NCI-H526 (cell line): ENCODE measurements at regions not wholly inside any gene's neighbourhood (a gene's known extent, or its start where the extent isn't known, plus 50 kb on each side); places are given as distances from the start of the nearest gene placed in this dataset.

Source experiments
- DNase-seq, 2 experiments: peaks; one replicate each; lab custom pipeline; 2025; lab: John Stamatoyannopoulos, UW

- no peak for DNase-seq
These were observed 497.6 kb upstream of the CD180 start for GRCh38 chr5:67693956-67694809.

- no peak for DNase-seq
These were observed 490.1 kb upstream of the CD180 start for GRCh38 chr5:67686746-67687145.

- DNase-seq: no peak
These were observed 485.1 kb upstream of the CD180 start for GRCh38 chr5:67681703-67682102.

GRCh38 chr5:67680099-67680498 is 483.5 kb upstream of the CD180 start:
- DNase-seq: no peak

- no peak for DNase-seq
These were observed 482.7 kb upstream of the CD180 start for GRCh38 chr5:67679184-67679841.

GRCh38 chr5:67678594-67678993 is 482.0 kb upstream of the CD180 start:
- DNase-seq: no peak

- DNase-seq: no peak
These were observed 480.9 kb upstream of the CD180 start for GRCh38 chr5:67677422-67677970.

GRCh38 chr5:67676863-67677262 is 480.3 kb upstream of the CD180 start:
- DNase-seq: no peak

- no peak for DNase-seq
These were observed 477.6 kb upstream of the CD180 start for GRCh38 chr5:67674159-67674655.

GRCh38 chr5:67673618-67674017 is 477.0 kb upstream of the CD180 start:
- no peak for DNase-seq

- DNase-seq: no peak
These were observed 476.6 kb upstream of the CD180 start for GRCh38 chr5:67673180-67673579.

GRCh38 chr5:67672636-67673035 is 476.0 kb upstream of the CD180 start:
- no peak for DNase-seq

- no peak for DNase-seq
These were observed 473.3 kb upstream of the CD180 start for GRCh38 chr5:67669916-67670315.

- DNase-seq: no peak
These were observed 463.6 kb upstream of the CD180 start for GRCh38 chr5:67660149-67660548.

- no peak for DNase-seq
These were observed 462.7 kb upstream of the CD180 start for GRCh38 chr5:67659288-67659687.

GRCh38 chr5:67657055-67657454 is 460.5 kb upstream of the CD180 start:
- no peak for DNase-seq

GRCh38 chr5:67652201-67652600 is 455.6 kb upstream of the CD180 start:
- DNase-seq: no peak

- no peak for DNase-seq
These were observed 454.6 kb upstream of the CD180 start for GRCh38 chr5:67651180-67651579.

GRCh38 chr5:67648201-67648671 is 451.6 kb upstream of the CD180 start:
- no peak for DNase-seq

GRCh38 chr5:67647772-67648171 is 451.2 kb upstream of the CD180 start:
- DNase-seq: no peak

GRCh38 chr5:67644221-67644920 is 447.8 kb upstream of the CD180 start:
- peak; percentile 74 to 83 for DNase-seq

- no peak for DNase-seq
These were observed 446.9 kb upstream of the CD180 start for GRCh38 chr5:67643536-67643935.
